BE2C (cell line): ENCODE measurements at regions not wholly inside any gene's neighbourhood (a gene's known extent, or its start where the extent isn't known, plus 50 kb on each side); places are given as distances from the start of the nearest gene placed in this dataset.

Source experiments
- DNase-seq: peaks from one replicate; pipeline ENCODE4 v3.0.0-alpha.2; 2020
- H3K27me3 ChIP-seq: fragments of 250-450 bp; sonication (Bioruptor Pico); 2 replicates; pipeline ENCODE4 v1.5.1; 2020; ENCODE audit warnings: mild to moderate bottlenecking
- H3K36me3 ChIP-seq: fragments of 250-450 bp; sonication (Bioruptor Pico); 2 replicates; pipeline ENCODE4 v1.5.1; 2020; ENCODE audit warnings: mild to moderate bottlenecking
- H3K4me1 ChIP-seq: fragments of 250-450 bp; sonication (Bioruptor Pico); 2 replicates; pipeline ENCODE4 v1.5.1; 2020
- H3K4me3 ChIP-seq: 2 replicates; pipeline ENCODE4 v1.5.1; 2011; ENCODE audit warnings: low read depth, low read length
- H3K9me3 ChIP-seq: fragments of 250-450 bp; sonication (Bioruptor Pico); 2 replicates; pipeline ENCODE4 v1.5.1; 2020
- TF ChIP-seq, protein P1 (sequence below): IDR thresholded peaks from 2 replicates; pipeline ENCODE4 v1.5.1; 2012; ENCODE audit warnings: mild to moderate bottlenecking, low read depth, low read length

DNA sequence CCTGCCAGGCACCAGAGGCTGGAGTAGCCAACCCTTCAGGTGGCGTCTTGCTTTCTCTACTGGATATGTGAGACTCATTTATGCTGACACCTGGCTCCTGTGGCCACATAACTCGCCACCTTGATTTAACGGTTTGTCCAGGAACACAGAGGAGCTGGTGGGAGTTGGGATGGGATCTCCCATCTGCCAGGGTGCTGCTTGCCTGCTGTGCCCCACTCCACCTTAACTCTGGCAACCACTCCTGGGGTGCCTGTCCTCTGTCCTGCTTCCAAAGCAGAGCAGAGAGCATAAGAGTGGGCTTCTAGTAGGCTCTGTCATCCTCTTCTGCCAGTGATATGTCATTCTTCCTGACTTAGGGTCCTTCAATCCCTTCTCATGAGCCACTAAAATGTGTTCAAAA lies 63.4 kb upstream of the ZNF423 start:
- Histone ChIP-seq H3K27me3 (no peaks in the 10 kb centered on the region), H3K4me1 (no peaks in the 10 kb centered on the region), H3K4me3 (no peak overlapping the region), H3K9me3 (no peaks in the 10 kb centered on the region), H3K36me3 (no peaks in the 10 kb centered on the region)
- DNase-seq = no peak
- TF ChIP-seq, protein P1, sequence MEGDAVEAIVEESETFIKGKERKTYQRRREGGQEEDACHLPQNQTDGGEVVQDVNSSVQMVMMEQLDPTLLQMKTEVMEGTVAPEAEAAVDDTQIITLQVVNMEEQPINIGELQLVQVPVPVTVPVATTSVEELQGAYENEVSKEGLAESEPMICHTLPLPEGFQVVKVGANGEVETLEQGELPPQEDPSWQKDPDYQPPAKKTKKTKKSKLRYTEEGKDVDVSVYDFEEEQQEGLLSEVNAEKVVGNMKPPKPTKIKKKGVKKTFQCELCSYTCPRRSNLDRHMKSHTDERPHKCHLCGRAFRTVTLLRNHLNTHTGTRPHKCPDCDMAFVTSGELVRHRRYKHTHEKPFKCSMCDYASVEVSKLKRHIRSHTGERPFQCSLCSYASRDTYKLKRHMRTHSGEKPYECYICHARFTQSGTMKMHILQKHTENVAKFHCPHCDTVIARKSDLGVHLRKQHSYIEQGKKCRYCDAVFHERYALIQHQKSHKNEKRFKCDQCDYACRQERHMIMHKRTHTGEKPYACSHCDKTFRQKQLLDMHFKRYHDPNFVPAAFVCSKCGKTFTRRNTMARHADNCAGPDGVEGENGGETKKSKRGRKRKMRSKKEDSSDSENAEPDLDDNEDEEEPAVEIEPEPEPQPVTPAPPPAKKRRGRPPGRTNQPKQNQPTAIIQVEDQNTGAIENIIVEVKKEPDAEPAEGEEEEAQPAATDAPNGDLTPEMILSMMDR = no peak

DNA sequence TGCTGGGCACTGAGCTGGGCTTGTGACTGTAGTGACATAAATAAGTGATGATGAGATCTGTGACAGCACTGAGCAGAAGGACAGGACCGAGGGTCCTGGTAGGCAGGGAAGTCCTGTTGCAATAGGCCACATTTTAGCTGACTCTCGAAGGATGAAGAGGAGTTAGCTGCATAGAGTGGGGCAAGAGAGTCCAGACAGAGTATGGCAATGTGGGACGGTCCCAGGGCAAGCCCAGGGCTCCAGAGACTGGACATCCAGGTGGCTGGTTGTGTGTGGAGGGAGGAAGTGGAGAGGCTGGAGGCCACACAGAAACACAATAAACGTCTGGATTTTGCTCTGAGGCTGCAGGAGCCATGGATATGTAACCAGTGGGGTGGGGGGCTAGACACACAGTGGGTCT lies 64.5 kb upstream of the ZNF423 start:
- Histone ChIP-seq H3K4me3 (no peak overlapping the region), H3K4me1 (no peaks in the 10 kb centered on the region), H3K36me3 (no peaks in the 10 kb centered on the region), H3K27me3 (no peaks in the 10 kb centered on the region), H3K9me3 (no peaks in the 10 kb centered on the region)
- TF ChIP-seq, protein P1 = no peak
- DNase-seq = no peak

DNA sequence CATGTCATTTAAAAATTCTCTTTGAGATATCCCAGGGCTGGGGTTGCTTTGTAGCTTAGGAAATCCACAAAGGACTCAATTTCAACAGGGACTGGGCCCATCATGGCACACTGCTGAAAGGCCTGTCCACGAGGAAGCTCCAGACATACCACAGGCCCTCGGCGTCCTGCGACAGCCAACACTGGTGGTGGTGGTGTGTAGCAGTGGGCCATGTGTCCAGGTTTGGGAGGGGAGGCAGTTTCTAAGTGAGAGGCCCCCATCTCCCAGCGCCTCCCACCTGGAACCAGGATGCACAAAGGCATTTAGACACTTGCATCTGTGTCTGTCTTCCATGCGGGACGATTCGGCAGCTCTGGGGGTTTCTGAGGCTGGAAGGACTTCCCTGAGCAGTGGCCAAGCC lies 65.2 kb upstream of the ZNF423 start:
- no peaks in the 10 kb centered on the region for H3K4me1 ChIP-seq
- no peak overlapping the region for H3K4me3 ChIP-seq
- H3K27me3 ChIP-seq = no peaks in the 10 kb centered on the region
- TF ChIP-seq, protein P1 = no peak
- no peak for DNase-seq
- H3K9me3 ChIP-seq = no peaks in the 10 kb centered on the region
- no peaks in the 10 kb centered on the region for H3K36me3 ChIP-seq

DNA sequence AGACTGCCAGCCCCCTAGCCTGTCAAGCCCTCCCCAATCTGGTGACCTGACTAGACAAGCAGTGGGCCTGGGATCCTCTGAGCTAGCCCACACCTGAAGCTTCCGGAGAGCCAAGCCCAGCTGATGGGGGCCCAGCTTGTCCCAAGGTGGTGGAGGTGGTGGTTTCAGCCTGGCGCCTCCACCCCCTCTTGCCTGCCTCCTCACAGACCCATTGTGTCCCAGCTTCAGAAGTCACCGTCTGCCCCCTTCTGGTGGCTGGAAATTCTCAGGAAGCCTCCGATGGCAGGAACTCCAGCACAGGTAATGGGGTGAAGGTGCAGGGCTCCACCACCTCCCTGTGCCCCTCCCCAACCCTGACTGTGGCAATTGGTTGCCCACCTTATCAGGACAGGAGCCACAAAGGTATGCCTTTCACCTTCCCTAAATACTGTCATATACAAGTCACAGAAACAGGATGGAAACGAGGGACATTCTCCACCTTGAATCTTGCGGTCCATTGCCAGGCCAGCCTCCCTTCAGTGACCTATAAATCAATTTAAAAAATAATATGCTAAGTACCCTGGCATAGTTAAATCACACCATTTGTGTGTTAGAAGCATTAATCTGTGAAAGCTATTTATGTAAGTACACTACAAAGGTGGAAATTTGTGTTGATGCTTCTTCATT lies 66.0 kb upstream of the ZNF423 start:
- Histone ChIP-seq H3K27me3 (no peaks in the 10 kb centered on the region), H3K36me3 (no peaks in the 10 kb centered on the region), H3K4me1 (no peaks in the 10 kb centered on the region), H3K9me3 (no peaks in the 10 kb centered on the region), H3K4me3 (no peak overlapping the region)
- peak; percentile 80 for DNase-seq
- TF ChIP-seq, protein P1 = peak; percentile 82

DNA sequence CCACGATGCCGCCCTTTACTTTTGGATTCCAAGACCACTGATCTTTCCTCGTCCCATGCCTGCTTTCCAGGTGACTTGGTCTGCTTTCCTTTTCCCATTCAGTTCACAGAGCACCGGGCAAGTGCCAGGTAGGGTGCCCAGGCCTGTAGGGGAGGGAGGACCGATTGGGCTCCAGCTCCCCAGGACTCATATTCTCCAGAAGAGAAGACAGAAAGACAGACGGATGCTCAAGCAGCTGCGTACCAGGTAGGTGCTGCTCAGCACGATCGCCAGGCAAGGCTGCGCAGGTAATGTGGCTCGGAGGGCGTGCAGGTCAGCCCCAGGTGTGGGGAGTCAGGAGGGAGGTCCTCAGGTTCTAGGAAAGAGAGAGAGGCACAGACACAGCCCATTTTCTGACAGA lies 67.5 kb upstream of the ZNF423 start:
- H3K4me3 ChIP-seq = no peak overlapping the region
- H3K9me3 ChIP-seq = no peaks in the 10 kb centered on the region
- no peaks in the 10 kb centered on the region for H3K4me1 ChIP-seq
- no peak for DNase-seq
- H3K27me3 ChIP-seq = no peaks in the 10 kb centered on the region
- TF ChIP-seq, protein P1 = no peak
- no peaks in the 10 kb centered on the region for H3K36me3 ChIP-seq

DNA sequence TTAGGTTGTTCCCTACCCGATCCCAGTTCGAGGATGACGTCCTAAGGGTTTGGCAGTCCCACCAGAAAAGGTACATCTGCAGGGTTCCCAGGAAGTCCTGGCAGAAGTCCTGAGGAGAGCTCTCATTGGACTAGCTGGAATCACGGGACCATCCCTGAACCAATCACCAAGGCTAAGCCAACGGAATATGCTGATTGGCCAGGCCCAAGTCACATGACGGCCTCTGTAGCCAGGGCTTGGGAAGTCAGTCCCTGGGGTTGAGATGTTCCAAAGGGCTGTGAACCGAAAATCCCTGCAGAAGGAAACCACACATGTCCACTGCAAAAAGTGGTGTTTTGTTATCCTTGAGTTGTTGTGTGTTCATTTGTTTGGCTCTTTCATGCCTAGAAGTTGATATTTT lies 68.2 kb upstream of the ZNF423 start:
- Histone ChIP-seq H3K27me3 (no peaks in the 10 kb centered on the region), H3K4me1 (no peaks in the 10 kb centered on the region), H3K4me3 (no peak overlapping the region), H3K36me3 (no peaks in the 10 kb centered on the region), H3K9me3 (no peaks in the 10 kb centered on the region)
- DNase-seq = peak; percentile 67
- TF ChIP-seq, protein P1 = no peak
